ENCODE measurements at regions not wholly inside any gene's neighbourhood (a gene's known extent, or its start where the extent isn't known, plus 50 kb on each side); places are given as distances from the start of the nearest gene placed in this dataset.
"Not testable (repeated sequence)": the region's sequence is repeated elsewhere in the genome, so short reads cannot be mapped to it uniquely, and the experiment has no call there.

- no peak for DNase-seq
These were observed 258.9 kb downstream of the SEC16B start for GRCh38 chr1:177710696-177711620.

GRCh38 chr1:177708406-177708805 is 261.5 kb downstream of the SEC16B start:
- DNase-seq = no peak

- no peak for DNase-seq
These were observed 262.9 kb downstream of the SEC16B start for GRCh38 chr1:177706977-177707376.

- DNase-seq = no peak
These were observed 264.0 kb downstream of the SEC16B start for GRCh38 chr1:177705839-177706238.

- DNase-seq = no peak
These were observed 265.9 kb downstream of the SEC16B start for GRCh38 chr1:177703888-177704446.

- DNase-seq = no peak
These were observed 268.1 kb downstream of the SEC16B start for GRCh38 chr1:177701654-177702353.

- DNase-seq = no peak
These were observed 269.0 kb downstream of the SEC16B start for GRCh38 chr1:177700856-177701255.

- DNase-seq = no peak
These were observed 278.9 kb downstream of the SEC16B start for GRCh38 chr1:177690996-177691395.

GRCh38 chr1:177687544-177687943 is 282.3 kb downstream of the SEC16B start:
- DNase-seq = no peak

GRCh38 chr1:177686933-177687332 is 282.9 kb downstream of the SEC16B start:
- no peak for DNase-seq

- DNase-seq = no peak
These were observed 300.7 kb downstream of the SEC16B start for GRCh38 chr1:177669161-177669560.

- DNase-seq = no peak
These were observed 303.9 kb downstream of the SEC16B start for GRCh38 chr1:177665935-177666334.

- not testable (repeated sequence) for DNase-seq
These were observed 305.1 kb downstream of the SEC16B start for GRCh38 chr1:177664742-177665141.

- no peak for DNase-seq
These were observed 309.7 kb downstream of the SEC16B start for GRCh38 chr1:177660188-177660587.

- no peak for DNase-seq
These were observed 310.6 kb downstream of the SEC16B start for GRCh38 chr1:177659281-177659680.

- no peak for DNase-seq
These were observed 313.3 kb downstream of the SEC16B start for GRCh38 chr1:177656598-177656997.

GRCh38 chr1:177650947-177651346 is 318.9 kb downstream of the SEC16B start:
- DNase-seq = no peak

- no peak for DNase-seq
These were observed 321.1 kb downstream of the SEC16B start for GRCh38 chr1:177648731-177649265.

- DNase-seq = no peak
These were observed 321.7 kb downstream of the SEC16B start for GRCh38 chr1:177648138-177648537.

GRCh38 chr1:177646757-177647730 is 322.8 kb downstream of the SEC16B start:
- no peak for DNase-seq

- no peak for DNase-seq
These were observed 324.2 kb downstream of the SEC16B start for GRCh38 chr1:177645491-177646190.

- no peak for DNase-seq
These were observed 329.2 kb downstream of the SEC16B start for GRCh38 chr1:177640687-177641086.
